ENCODE measurements at regions not wholly inside any gene's neighbourhood (a gene's known extent, or its start where the extent isn't known, plus 50 kb on each side); places are given as distances from the start of the nearest gene placed in this dataset.
"Not testable (repeated sequence)": the region's sequence is repeated elsewhere in the genome, so short reads cannot be mapped to it uniquely, and the experiment has no call there.

DNA sequence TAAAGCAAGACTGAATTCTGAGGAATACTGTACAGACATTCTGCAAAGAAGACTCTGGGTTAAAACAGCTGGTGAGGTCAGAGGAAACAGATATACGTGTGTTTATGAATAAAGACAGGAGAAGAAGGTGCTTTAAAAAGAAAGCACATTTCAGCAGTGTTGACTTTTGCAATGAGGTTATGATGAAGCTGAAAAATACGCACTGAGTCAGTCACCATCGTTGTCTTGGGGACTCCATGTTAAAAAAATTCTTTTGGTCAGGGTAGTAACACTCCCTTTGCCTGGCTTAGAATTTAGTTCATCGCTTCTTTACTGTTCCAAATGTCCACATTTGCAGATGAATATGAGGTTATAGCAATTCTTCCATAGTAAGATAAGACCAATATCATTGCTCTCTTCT, 1049.0 kb downstream of the TSN start:
- Histone ChIP-seq H3K4me1 (ENCODE audit: control insufficient read depth, insufficient read depth, low read length) (no peaks in the 10 kb centered on the region), H3K36me3 (ENCODE audit: control insufficient read depth, insufficient read depth, low read length) (no peaks in the 10 kb centered on the region), H3K9me3 (replicated peaks; ENCODE audit: control insufficient read depth, low read depth, low read length) (peaks cover 5% of the 10 kb centered on the region), H3K27ac (ENCODE audit: low read length) (no peak overlapping the region), H3K4me3 (ENCODE audit: low read length) (no peak overlapping the region), H3K27me3 (ENCODE audit: control insufficient read depth, insufficient read depth, low read length) (no peaks in the 10 kb centered on the region)
- 70% methylated on average over 3 of the region's 4 CpGs for WGBS (ENCODE audit: insufficient coverage)
- no peak for DNase-seq

DNA sequence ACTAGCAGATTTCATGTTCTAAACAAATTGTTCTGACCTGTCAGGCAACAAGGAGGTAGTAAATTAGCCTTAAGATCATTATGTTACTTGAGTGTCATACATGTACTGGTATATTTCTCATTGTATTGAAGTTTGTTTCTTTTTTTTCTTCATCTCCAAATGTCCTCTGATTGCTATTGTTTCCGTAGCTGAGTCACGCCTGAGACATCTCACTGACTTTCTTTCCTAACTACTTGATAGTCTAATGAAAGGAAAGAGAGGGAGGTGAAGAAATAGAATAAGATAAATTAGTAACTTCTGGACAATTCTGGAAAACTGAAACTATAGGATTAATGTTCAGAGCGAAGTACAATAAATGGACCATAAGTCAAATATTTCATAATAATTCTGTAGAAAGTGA, 1049.9 kb downstream of the TSN start:
- H3K9me3 ChIP-seq (replicated peaks; ENCODE audit: control insufficient read depth, low read depth, low read length), result peaks cover 5% of the 10 kb centered on the region
- WGBS (ENCODE audit: insufficient coverage), result no CpG with 5 or more reads among the region's 3 CpGs
- H3K4me1 ChIP-seq (ENCODE audit: control insufficient read depth, insufficient read depth, low read length), result no peaks in the 10 kb centered on the region
- no peaks in the 10 kb centered on the region for H3K36me3 ChIP-seq (ENCODE audit: control insufficient read depth, insufficient read depth, low read length)
- no peak overlapping the region for H3K27ac ChIP-seq (ENCODE audit: low read length)
- no peak overlapping the region for H3K4me3 ChIP-seq (ENCODE audit: low read length)
- no peak for DNase-seq
- no peaks in the 10 kb centered on the region for H3K27me3 ChIP-seq (ENCODE audit: control insufficient read depth, insufficient read depth, low read length)

DNA sequence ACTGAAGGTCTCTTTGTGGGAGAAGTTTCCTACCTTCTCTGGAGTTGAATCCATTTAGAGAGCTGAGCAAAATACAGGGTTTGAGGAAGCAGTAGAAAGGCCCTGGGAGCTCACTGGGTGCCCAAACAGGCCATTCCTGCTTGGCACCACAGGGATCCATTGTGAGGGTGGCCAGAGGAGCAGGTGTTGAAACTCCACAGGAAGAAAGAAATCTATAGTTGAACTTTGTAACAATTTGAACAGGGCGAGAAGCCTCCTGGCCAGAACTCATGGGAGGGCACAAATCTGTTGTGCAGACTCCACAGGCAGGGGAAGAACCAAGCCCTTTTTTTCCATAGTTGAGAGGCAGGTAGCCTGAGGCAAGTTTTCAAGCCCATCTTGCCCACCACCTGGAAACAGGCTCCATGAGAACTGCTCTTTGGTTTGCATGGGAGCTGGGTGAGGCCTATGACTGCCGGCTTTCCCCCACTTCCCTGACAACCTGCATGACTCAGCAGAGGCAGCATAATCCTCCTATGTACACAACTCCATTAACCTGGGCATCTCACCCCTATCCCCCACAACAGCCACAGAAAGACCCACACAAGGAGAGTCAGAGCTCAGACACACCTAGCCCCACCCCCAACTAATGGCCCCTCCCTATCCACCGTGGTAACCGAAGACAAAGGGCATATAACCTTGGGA, 1053.0 kb downstream of the TSN start:
- Histone ChIP-seq H3K4me3 (ENCODE audit: low read length) (no peak overlapping the region), H3K27me3 (ENCODE audit: control insufficient read depth, insufficient read depth, low read length) (no peaks in the 10 kb centered on the region), H3K27ac (ENCODE audit: low read length) (no peak overlapping the region), H3K4me1 (ENCODE audit: control insufficient read depth, insufficient read depth, low read length) (no peaks in the 10 kb centered on the region), H3K9me3 (replicated peaks; ENCODE audit: control insufficient read depth, low read depth, low read length) (peaks cover 5% of the 10 kb centered on the region), H3K36me3 (ENCODE audit: control insufficient read depth, insufficient read depth, low read length) (no peaks in the 10 kb centered on the region)
- no peak for DNase-seq
- 100% methylated on average over 2 of the region's 4 CpGs for WGBS (ENCODE audit: insufficient coverage)

GRCh38 chr2:122812214-122812613, 1056.8 kb downstream of the TSN start:
- not testable (repeated sequence) for H3K4me3 ChIP-seq (ENCODE audit: low read length); H3K36me3 ChIP-seq (ENCODE audit: control insufficient read depth, insufficient read depth, low read length); DNase-seq; H3K9me3 ChIP-seq (replicated peaks; ENCODE audit: control insufficient read depth, low read depth, low read length); H3K27me3 ChIP-seq (ENCODE audit: control insufficient read depth, insufficient read depth, low read length); H3K27ac ChIP-seq (ENCODE audit: low read length); H3K4me1 ChIP-seq (ENCODE audit: control insufficient read depth, insufficient read depth, low read length)
- no CpG with 5 or more reads among the region's 4 CpGs for WGBS (ENCODE audit: insufficient coverage)

GRCh38 chr2:122815120-122815519, 1059.7 kb downstream of the TSN start:
- WGBS (ENCODE audit: insufficient coverage), result no CpG with 5 or more reads among the region's 1 CpG
- H3K9me3 ChIP-seq (replicated peaks; ENCODE audit: control insufficient read depth, low read depth, low read length), result no peaks in the 10 kb centered on the region

GRCh38 chr2:122816803-122817202, 1061.4 kb downstream of the TSN start:
- H3K4me3 ChIP-seq (ENCODE audit: low read length), result no peak overlapping the region
- no peak overlapping the region for H3K27ac ChIP-seq (ENCODE audit: low read length)
- H3K9me3 ChIP-seq (replicated peaks; ENCODE audit: control insufficient read depth, low read depth, low read length), result no peaks in the 10 kb centered on the region
- no peaks in the 10 kb centered on the region for H3K4me1 ChIP-seq (ENCODE audit: control insufficient read depth, insufficient read depth, low read length)
- 23% methylated on average over 3 of the region's 3 CpGs for WGBS (ENCODE audit: insufficient coverage)
- no peaks in the 10 kb centered on the region for H3K36me3 ChIP-seq (ENCODE audit: control insufficient read depth, insufficient read depth, low read length)
- no peaks in the 10 kb centered on the region for H3K27me3 ChIP-seq (ENCODE audit: control insufficient read depth, insufficient read depth, low read length)
- DNase-seq, result peak; percentile 77

More at GRCh38 chr2:122815120-122815519, 1059.7 kb downstream of the TSN start:
- Histone ChIP-seq H3K4me1 (ENCODE audit: control insufficient read depth, insufficient read depth, low read length) (no peaks in the 10 kb centered on the region), H3K27me3 (ENCODE audit: control insufficient read depth, insufficient read depth, low read length) (no peaks in the 10 kb centered on the region), H3K36me3 (ENCODE audit: control insufficient read depth, insufficient read depth, low read length) (no peaks in the 10 kb centered on the region), H3K27ac (ENCODE audit: low read length) (no peak overlapping the region), H3K4me3 (ENCODE audit: low read length) (no peak overlapping the region)
- DNase-seq, result no peak

- DNase-seq, result no peak
- H3K27me3 ChIP-seq (ENCODE audit: control insufficient read depth, insufficient read depth, low read length), result no peaks in the 10 kb centered on the region
- no peaks in the 10 kb centered on the region for H3K36me3 ChIP-seq (ENCODE audit: control insufficient read depth, insufficient read depth, low read length)
- H3K27ac ChIP-seq (ENCODE audit: low read length), result no peak overlapping the region
- no peak overlapping the region for H3K4me3 ChIP-seq (ENCODE audit: low read length)
- WGBS (ENCODE audit: insufficient coverage), result 91% methylated on average over 4 of the region's 5 CpGs
- H3K9me3 ChIP-seq (replicated peaks; ENCODE audit: control insufficient read depth, low read depth, low read length), result no peaks in the 10 kb centered on the region
- no peaks in the 10 kb centered on the region for H3K4me1 ChIP-seq (ENCODE audit: control insufficient read depth, insufficient read depth, low read length)
Observed at GRCh38 chr2:122822319-122822718, 1066.9 kb downstream of the TSN start.

DNA sequence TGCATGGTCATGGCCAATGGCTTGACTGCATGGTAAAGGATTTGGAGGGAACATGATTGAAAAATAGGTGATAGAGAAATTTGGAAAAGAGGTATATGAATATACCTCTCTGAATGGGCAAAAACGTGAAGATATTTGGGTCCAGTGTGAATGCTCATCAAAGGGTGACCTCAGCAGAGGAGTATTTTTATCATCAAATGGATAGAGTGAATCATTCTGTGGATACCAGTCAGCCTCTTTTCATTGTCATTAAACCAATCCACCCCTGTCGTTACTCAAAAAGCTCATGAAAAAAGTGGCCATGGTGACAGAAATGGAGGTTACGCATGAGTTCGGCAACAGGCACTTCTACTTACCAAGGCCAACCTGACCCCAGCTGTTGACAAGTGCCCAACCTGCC, 1074.7 kb downstream of the TSN start:
- no peak for DNase-seq
- no peaks in the 10 kb centered on the region for H3K36me3 ChIP-seq (ENCODE audit: control insufficient read depth, insufficient read depth, low read length)
- WGBS (ENCODE audit: insufficient coverage), result 83% methylated on average over 1 of the region's 4 CpGs
- H3K4me3 ChIP-seq (ENCODE audit: low read length), result no peak overlapping the region
- H3K27ac ChIP-seq (ENCODE audit: low read length), result no peak overlapping the region
- H3K27me3 ChIP-seq (ENCODE audit: control insufficient read depth, insufficient read depth, low read length), result no peaks in the 10 kb centered on the region
- no peaks in the 10 kb centered on the region for H3K4me1 ChIP-seq (ENCODE audit: control insufficient read depth, insufficient read depth, low read length)
- no peaks in the 10 kb centered on the region for H3K9me3 ChIP-seq (replicated peaks; ENCODE audit: control insufficient read depth, low read depth, low read length)

DNA sequence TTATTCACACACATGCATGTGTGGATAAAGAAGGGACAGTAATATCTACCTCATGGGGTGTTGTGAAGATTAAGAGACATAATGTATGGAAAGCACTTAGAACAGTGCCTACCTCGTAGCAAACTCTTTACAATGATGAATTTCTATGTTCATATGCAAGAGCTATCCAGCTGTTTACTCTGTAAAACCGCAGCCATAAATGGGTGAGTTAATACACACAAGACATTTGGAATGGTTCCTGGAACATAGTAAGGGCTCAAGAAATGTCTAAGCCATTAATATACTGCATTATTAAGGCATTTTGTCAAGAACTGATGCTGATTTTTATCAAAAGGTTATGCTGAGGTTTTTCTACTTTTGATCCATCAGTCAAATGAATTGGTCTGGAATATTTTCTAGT, 1076.2 kb downstream of the TSN start:
- Histone ChIP-seq H3K36me3 (ENCODE audit: control insufficient read depth, insufficient read depth, low read length) (no peaks in the 10 kb centered on the region), H3K4me1 (ENCODE audit: control insufficient read depth, insufficient read depth, low read length) (no peaks in the 10 kb centered on the region), H3K4me3 (ENCODE audit: low read length) (no peak overlapping the region), H3K27ac (ENCODE audit: low read length) (no peak overlapping the region), H3K9me3 (replicated peaks; ENCODE audit: control insufficient read depth, low read depth, low read length) (no peaks in the 10 kb centered on the region), H3K27me3 (ENCODE audit: control insufficient read depth, insufficient read depth, low read length) (no peaks in the 10 kb centered on the region)
- peak; percentile 36 for DNase-seq
- WGBS (ENCODE audit: insufficient coverage), result no CpG with 5 or more reads among the region's 2 CpGs

- no peaks in the 10 kb centered on the region for H3K27me3 ChIP-seq (ENCODE audit: control insufficient read depth, insufficient read depth, low read length)
- H3K4me3 ChIP-seq (ENCODE audit: low read length), result no peak overlapping the region
- no peak for DNase-seq
- H3K36me3 ChIP-seq (ENCODE audit: control insufficient read depth, insufficient read depth, low read length), result no peaks in the 10 kb centered on the region
- no CpG with 5 or more reads among the region's 3 CpGs for WGBS (ENCODE audit: insufficient coverage)
- no peak overlapping the region for H3K27ac ChIP-seq (ENCODE audit: low read length)
- no peaks in the 10 kb centered on the region for H3K4me1 ChIP-seq (ENCODE audit: control insufficient read depth, insufficient read depth, low read length)
- no peaks in the 10 kb centered on the region for H3K9me3 ChIP-seq (replicated peaks; ENCODE audit: control insufficient read depth, low read depth, low read length)
Observed at GRCh38 chr2:122843503-122843902, 1088.1 kb downstream of the TSN start.

GRCh38 chr2:122851161-122851560, 1095.7 kb downstream of the TSN start:
- peak; percentile 53 for DNase-seq
- Histone ChIP-seq H3K36me3 (ENCODE audit: control insufficient read depth, insufficient read depth, low read length) (no peaks in the 10 kb centered on the region), H3K27me3 (ENCODE audit: control insufficient read depth, insufficient read depth, low read length) (no peaks in the 10 kb centered on the region), H3K27ac (ENCODE audit: low read length) (no peak overlapping the region), H3K4me3 (ENCODE audit: low read length) (no peak overlapping the region), H3K4me1 (ENCODE audit: control insufficient read depth, insufficient read depth, low read length) (no peaks in the 10 kb centered on the region), H3K9me3 (replicated peaks; ENCODE audit: control insufficient read depth, low read depth, low read length) (no peaks in the 10 kb centered on the region)
- WGBS (ENCODE audit: insufficient coverage), result no CpG with 5 or more reads among the region's 4 CpGs
